Neuronal stem cell (in vitro differentiated cells): ENCODE measurements at regions not wholly inside any gene's neighbourhood (a gene's known extent, or its start where the extent isn't known, plus 50 kb on each side); places are given as distances from the start of the nearest gene placed in this dataset.

ENCODE experiments used
- DNase-seq: peaks from one replicate; pipeline ENCODE4 v3.0.0-alpha.2; 2013; ENCODE audit warnings: low spot score
- H2AFZ ChIP-seq: one replicate; pipeline ENCODE4 v1.6.1; 2013; ENCODE audit warnings: mild to moderate bottlenecking, low read length, inconsistent platforms
- H2AK5ac ChIP-seq: 2 replicates; pipeline ENCODE4 v1.6.1; 2013; ENCODE audit warnings: low read depth, mild to moderate bottlenecking, inconsistent platforms, low read length, moderate library complexity, mixed read lengths
- H2BK120ac ChIP-seq: 2 replicates; pipeline ENCODE4 v1.6.1; 2013; ENCODE audit warnings: low read depth, mild to moderate bottlenecking, inconsistent platforms, low read length, moderate library complexity, mixed read lengths
- H2BK12ac ChIP-seq: one replicate; pipeline ENCODE4 v1.6.1; 2013; ENCODE audit warnings: low read length, inconsistent platforms
- H2BK15ac ChIP-seq: 2 replicates; pipeline ENCODE4 v1.6.1; 2013; ENCODE audit warnings: mild to moderate bottlenecking, low read length, inconsistent platforms, mixed read lengths
- H2BK5ac ChIP-seq: one replicate; pipeline ENCODE4 v1.6.1; 2013; ENCODE audit warnings: inconsistent platforms, mild to moderate bottlenecking, low read length, moderate library complexity
- H3K14ac ChIP-seq: one replicate; pipeline ENCODE4 v1.6.1; 2013; ENCODE audit warnings: low read length, inconsistent platforms
- H3K18ac ChIP-seq: 2 replicates; pipeline ENCODE4 v1.6.1; 2013; ENCODE audit warnings: low read length, inconsistent platforms
- H3K23ac ChIP-seq: 2 replicates; pipeline ENCODE4 v1.6.1; 2013; ENCODE audit warnings: low read depth, mild to moderate bottlenecking, mixed read lengths, low read length, inconsistent platforms; ENCODE audit not compliant: poor library complexity
- H3K27ac ChIP-seq: replicated peaks from 3 replicates; pipeline ENCODE4 v1.5.1; 2013; ENCODE audit warnings: low read length, inconsistent platforms
- H3K27me3 ChIP-seq, 3 experiments: 2 replicates each; pipeline ENCODE4 v1.6.1; 2013; ENCODE audit warnings: low read length in 3 of 3, mild to moderate bottlenecking in 2 of 3, inconsistent platforms in 1 of 3, low read depth in 1 of 3, mixed read lengths in 1 of 3, moderate library complexity in 1 of 3; ENCODE audit not compliant: control insufficient read depth in 3 of 3, insufficient read depth in 3 of 3
- H3K36me3 ChIP-seq, 2 donors: replicated peaks in 1 of 2; 2 replicates each; pipeline ENCODE4 v1.6.1; 2013; ENCODE audit warnings: low read length in 2 of 2; ENCODE audit not compliant: control insufficient read depth in 2 of 2, insufficient read depth in 2 of 2
- H3K4ac ChIP-seq: 2 replicates; pipeline ENCODE4 v1.6.1; 2013; ENCODE audit warnings: inconsistent platforms, mild to moderate bottlenecking, low read length, moderate library complexity
- H3K4me1 ChIP-seq, 2 donors: 1 replicate in 1 of 2; 2 replicates in 1 of 2; pipeline ENCODE4 v1.6.1; 2013; ENCODE audit warnings: low read length in 2 of 2, low read depth in 1 of 2; ENCODE audit not compliant: control insufficient read depth in 2 of 2, insufficient read depth in 1 of 2
- H3K4me2 ChIP-seq: one replicate; pipeline ENCODE4 v1.6.1; 2013; ENCODE audit warnings: mild to moderate bottlenecking, low read length, inconsistent platforms; ENCODE audit not compliant: insufficient read depth, poor library complexity, severe bottlenecking
- H3K4me3 ChIP-seq, 2 donors: 2 replicates each; pipeline ENCODE4 v1.5.1; 2013; ENCODE audit warnings: low read length in 2 of 2, mild to moderate bottlenecking in 2 of 2, inconsistent platforms in 1 of 2, moderate library complexity in 1 of 2
- H3K79me1 ChIP-seq: one replicate; pipeline ENCODE4 v1.6.1; 2013; ENCODE audit warnings: low read depth, mild to moderate bottlenecking, inconsistent platforms, low read length, moderate library complexity
- H3K9ac ChIP-seq: one replicate; pipeline ENCODE4 v1.6.1; 2013; ENCODE audit warnings: mild to moderate bottlenecking, low read depth, low read length, inconsistent platforms; ENCODE audit not compliant: poor library complexity
- H3K9me3 ChIP-seq, 2 donors: replicated peaks in 1 of 2; 2 replicates each; pipeline versions ENCODE3 to v1.6.1; 2013; ENCODE audit warnings: low read length in 2 of 2, mild to moderate bottlenecking in 2 of 2, inconsistent platforms in 1 of 2, low read depth in 1 of 2, mixed read lengths in 1 of 2, moderate library complexity in 1 of 2; ENCODE audit not compliant: control insufficient read depth in 2 of 2, insufficient read depth in 1 of 2
- H4K8ac ChIP-seq: one replicate; pipeline ENCODE4 v1.6.1; 2013; ENCODE audit warnings: low read depth, mild to moderate bottlenecking, inconsistent platforms, low read length, moderate library complexity
- H4K91ac ChIP-seq: one replicate; pipeline ENCODE4 v1.6.1; 2013; ENCODE audit warnings: low read length, low read depth, mild to moderate bottlenecking, inconsistent platforms; ENCODE audit not compliant: poor library complexity
- WGBS, 2 donors: extraction: QIAGEN DNeasy Blood & Tissue Kit; methylation state at CpG; one replicate each; pipeline ENCODE4 v1.1.7; 2013; ENCODE audit warnings: missing lambda C conversion rate in 2 of 2, mixed read lengths in 1 of 2; ENCODE audit not compliant: insufficient read length in 2 of 2, insufficient replicate concordance in 1 of 2; ENCODE audit errors: extremely low coverage in 2 of 2; 5-methylcytosine and 5-hydroxymethylcytosine counted together

DNA sequence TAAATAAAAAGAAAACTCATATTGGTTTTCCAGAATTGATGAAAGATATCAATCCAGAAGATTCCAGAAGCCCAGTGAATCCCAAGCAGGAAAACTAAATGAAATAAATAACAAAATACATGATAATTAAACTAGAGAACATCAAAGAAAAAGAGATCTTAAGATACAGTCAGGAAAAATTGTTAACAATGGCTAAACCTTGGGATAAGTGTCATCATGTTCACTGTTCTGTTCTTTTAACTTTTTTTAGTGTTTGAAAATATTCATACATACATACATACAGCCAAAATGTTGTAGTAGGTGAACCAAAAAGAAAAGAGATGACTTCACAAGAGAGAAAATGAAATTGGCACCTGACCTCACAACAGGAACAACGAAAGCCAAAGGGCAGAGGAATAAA lies 72.2 kb upstream of the MYCN start:
- Histone ChIP-seq H3K4me1 (peaks cover 0 to 2% of the 10 kb centered on the region in 2 donors), H3K36me3 (no peaks in the 10 kb centered on the region), H3K4me2 (no peak overlapping the region), H2AFZ (no peak overlapping the region), H4K91ac (no peak overlapping the region), H2BK5ac (no peak overlapping the region), H3K14ac (no peak overlapping the region), H3K4me3 (no peak overlapping the region), H2AK5ac (no peak overlapping the region), H3K18ac (no peak overlapping the region), H3K23ac (no peak overlapping the region), H3K9me3 (peaks cover 0 to 3% of the 10 kb centered on the region in 2 donors), H3K79me1 (no peaks in the 10 kb centered on the region), H3K4ac (no peak overlapping the region), H3K9ac (no peak overlapping the region), H3K27me3 (peaks cover 0 to 2% (median 0%) of the 10 kb centered on the region in 3 experiments), H3K27ac (no peak overlapping the region), H4K8ac (no peak overlapping the region), H2BK15ac (no peak overlapping the region), H2BK120ac (no peak overlapping the region), H2BK12ac (no peak overlapping the region)
- DNase-seq = no peak
- WGBS, 2 donors = no CpG with 5 or more reads among the region's 1 CpG

DNA sequence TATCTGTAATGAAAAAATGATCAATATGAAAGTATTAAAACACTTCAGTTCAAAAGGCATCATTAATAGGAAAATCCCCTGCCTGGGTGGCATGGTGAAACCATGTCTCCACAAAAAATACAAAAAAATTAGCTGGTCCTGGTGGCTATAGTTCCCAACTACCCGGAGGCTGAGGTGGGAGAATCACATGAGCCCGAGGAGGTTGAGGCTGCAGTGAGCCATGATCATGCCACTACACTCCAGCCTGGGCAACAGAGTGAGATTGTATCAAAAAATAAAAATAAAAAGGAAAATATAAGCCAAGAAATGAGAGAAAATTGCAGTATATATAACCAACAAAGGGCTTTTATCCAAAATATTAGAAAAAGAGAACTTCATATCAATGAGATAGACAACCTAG lies 71.6 kb upstream of the MYCN start:
- no CpG with 5 or more reads among the region's 2 CpGs for WGBS, 2 donors
- no peak overlapping the region for H4K91ac ChIP-seq

DNA sequence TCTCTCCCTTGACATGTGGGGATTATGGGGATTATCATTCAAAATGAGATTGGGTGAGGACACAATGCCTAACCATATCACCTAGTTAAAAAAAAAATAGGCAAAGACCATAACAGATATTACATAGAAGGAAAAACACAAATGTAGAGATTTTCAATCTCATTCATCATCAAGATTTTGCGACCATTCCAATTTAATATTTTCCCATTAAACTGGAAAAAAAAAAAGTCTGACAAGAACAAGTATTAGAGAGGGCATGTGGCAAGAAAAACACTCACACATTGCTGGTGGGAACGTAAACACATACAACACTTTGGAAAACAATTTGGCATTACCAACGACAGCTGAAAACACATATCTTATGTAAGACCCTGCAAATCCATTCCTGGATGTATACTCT lies 71.0 kb upstream of the MYCN start:
- Histone ChIP-seq H2BK15ac (no peak overlapping the region), H4K91ac (no peak overlapping the region), H3K18ac (no peak overlapping the region), H3K4me3 (no peak overlapping the region), H2BK5ac (no peak overlapping the region), H3K4me1 (peaks cover 0 to 4% of the 10 kb centered on the region in 2 donors), H3K14ac (no peak overlapping the region), H3K36me3 (no peaks in the 10 kb centered on the region), H2BK120ac (no peak overlapping the region), H2BK12ac (no peak overlapping the region), H3K4me2 (no peak overlapping the region), H3K27me3 (peaks cover 0 to 2% (median 0%) of the 10 kb centered on the region in 3 experiments), H2AFZ (no peak overlapping the region), H3K4ac (no peak overlapping the region), H2AK5ac (no peak overlapping the region), H3K9me3 (peaks cover 0 to 3% of the 10 kb centered on the region in 2 donors), H3K23ac (no peak overlapping the region), H3K9ac (no peak overlapping the region), H3K27ac (no peak overlapping the region), H4K8ac (no peak overlapping the region), H3K79me1 (no peaks in the 10 kb centered on the region)
- WGBS, 2 donors = no CpG with 5 or more reads among the region's 3 CpGs
- DNase-seq = no peak

More for the DNA sequence above, 71.6 kb upstream of the MYCN start:
- DNase-seq = no peak
- Histone ChIP-seq H2BK120ac (no peak overlapping the region), H3K4me2 (no peak overlapping the region), H2BK15ac (no peak overlapping the region), H2AFZ (no peak overlapping the region), H4K8ac (no peak overlapping the region), H3K9me3 (peaks cover 0 to 3% of the 10 kb centered on the region in 2 donors), H3K18ac (no peak overlapping the region), H3K36me3 (no peaks in the 10 kb centered on the region), H3K4me1 (peaks cover 0 to 2% of the 10 kb centered on the region in 2 donors), H2AK5ac (no peak overlapping the region), H3K14ac (no peak overlapping the region), H3K4ac (no peak overlapping the region), H2BK12ac (no peak overlapping the region), H3K27ac (no peak overlapping the region), H3K9ac (no peak overlapping the region), H3K27me3 (peaks cover 0 to 2% (median 0%) of the 10 kb centered on the region in 3 experiments), H3K23ac (no peak overlapping the region), H3K4me3 (no peak overlapping the region), H2BK5ac (no peak overlapping the region), H3K79me1 (no peaks in the 10 kb centered on the region)

DNA sequence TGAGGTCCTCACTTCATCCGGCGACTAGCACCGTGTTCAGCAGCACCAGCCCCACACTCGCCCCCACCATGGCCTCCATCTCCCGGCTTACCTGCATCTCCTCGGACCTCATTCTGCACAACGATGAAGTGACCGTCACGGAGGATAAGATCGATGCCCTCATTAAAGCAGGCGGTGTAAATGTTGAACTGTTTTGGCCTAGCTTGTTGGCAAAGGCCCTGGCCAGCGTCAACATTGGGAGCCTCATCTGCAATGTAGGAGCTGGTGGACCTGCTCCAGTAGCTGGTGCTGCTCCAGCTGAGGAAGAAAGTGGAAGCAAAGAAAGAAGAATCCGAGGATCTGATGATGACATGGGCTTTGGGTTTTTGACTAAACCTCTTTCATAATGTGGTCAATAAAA lies 70.5 kb upstream of the MYCN start:
- Histone ChIP-seq H3K4ac (no peak overlapping the region), H2BK15ac (no peak overlapping the region), H2BK5ac (no peak overlapping the region), H3K4me3 (no peak overlapping the region), H3K14ac (peak overlapping the region; percentile 47), H3K9ac (no peak overlapping the region), H2AK5ac (no peak overlapping the region), H3K9me3 (peaks cover 0 to 3% of the 10 kb centered on the region in 2 donors), H3K27ac (no peak overlapping the region), H3K4me2 (no peak overlapping the region), H3K23ac (peak overlapping the region; percentile 34), H3K4me1 (peaks cover 0 to 6% of the 10 kb centered on the region in 2 donors), H3K79me1 (no peaks in the 10 kb centered on the region), H3K36me3 (no peaks in the 10 kb centered on the region), H4K91ac (no peak overlapping the region), H3K27me3 (peaks cover 0 to 2% (median 0%) of the 10 kb centered on the region in 3 experiments), H4K8ac (no peak overlapping the region), H2BK120ac (no peak overlapping the region), H3K18ac (peak overlapping the region; percentile 59), H2AFZ (no peak overlapping the region), H2BK12ac (peak overlapping the region; percentile 58)
- no peak for DNase-seq
- no CpG with 5 or more reads among the region's 13 CpGs for WGBS, 2 donors
